Lung microvascular endothelial cell (primary cell): ENCODE measurements at regions not wholly inside any gene's neighbourhood (a gene's known extent, or its start where the extent isn't known, plus 50 kb on each side); places are given as distances from the start of the nearest gene placed in this dataset.
"Not testable (repeated sequence)": the region's sequence is repeated elsewhere in the genome, so short reads cannot be mapped to it uniquely, and the experiment has no call there.

ENCODE experiments used
- DNase-seq, 2 donors: peaks; one replicate each; pipeline versions ENCODE4 v3.0.0 to v3.0.0-alpha.2; 2010; ENCODE audit warnings: low read depth in 2 of 2

GRCh38 chr10:4310172-4310571 lies 515.8 kb upstream of the AKR1E2 start:
- no peak for DNase-seq

GRCh38 chr10:4307910-4308309 lies 518.1 kb upstream of the AKR1E2 start:
- DNase-seq: no peak

- no peak for DNase-seq
Observed at GRCh38 chr10:4306871-4307270, 519.1 kb upstream of the AKR1E2 start.

GRCh38 chr10:4303045-4303444 lies 518.0 kb upstream of the KLF6 start:
- DNase-seq: peak in 1 of 2 donors; percentile 17

- DNase-seq: no peak
Observed at GRCh38 chr10:4301291-4302045, 516.5 kb upstream of the KLF6 start.

- no peak for DNase-seq
Observed at GRCh38 chr10:4296161-4296560, 511.2 kb upstream of the KLF6 start.

DNA sequence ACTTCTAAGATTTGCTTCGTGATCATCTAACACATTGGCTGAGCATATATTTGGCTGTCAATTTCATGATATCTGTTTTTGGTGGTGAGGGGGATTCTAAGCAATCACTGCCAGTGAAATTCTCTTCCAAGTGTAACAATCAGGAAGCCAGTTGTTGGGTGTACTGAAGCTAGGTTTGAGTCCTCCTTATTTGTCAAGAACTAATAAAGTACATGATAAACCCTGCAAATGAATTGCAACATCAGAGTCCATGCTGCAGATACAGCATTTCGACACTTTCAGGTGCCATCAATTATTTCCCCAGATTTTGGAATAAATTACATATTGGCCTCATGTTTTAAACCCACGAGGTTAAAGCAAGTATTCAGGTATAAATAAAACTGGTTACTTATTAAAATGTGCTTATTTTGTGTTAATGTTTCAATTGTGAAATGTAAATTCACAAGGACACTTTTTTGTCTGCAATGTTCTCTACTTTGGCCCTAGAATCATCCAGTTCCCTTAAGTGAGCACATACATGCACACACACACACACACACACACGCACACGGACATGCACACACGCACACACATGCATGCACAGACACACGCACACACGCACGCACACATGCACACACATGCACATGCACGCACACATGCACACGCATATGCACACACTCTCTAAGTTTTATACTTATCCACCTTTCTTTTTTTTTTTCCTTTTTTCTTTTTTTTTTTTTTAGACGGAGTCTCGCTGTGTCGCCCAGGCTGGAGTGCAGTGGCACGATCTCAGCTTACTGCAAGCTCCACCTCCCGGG lies 510.2 kb upstream of the KLF6 start:
- DNase-seq: no peak

- DNase-seq: no peak
Observed at GRCh38 chr10:4294271-4294670, 509.3 kb upstream of the KLF6 start.

- no peak for DNase-seq
Observed at GRCh38 chr10:4291990-4292389, 507.0 kb upstream of the KLF6 start.

DNA sequence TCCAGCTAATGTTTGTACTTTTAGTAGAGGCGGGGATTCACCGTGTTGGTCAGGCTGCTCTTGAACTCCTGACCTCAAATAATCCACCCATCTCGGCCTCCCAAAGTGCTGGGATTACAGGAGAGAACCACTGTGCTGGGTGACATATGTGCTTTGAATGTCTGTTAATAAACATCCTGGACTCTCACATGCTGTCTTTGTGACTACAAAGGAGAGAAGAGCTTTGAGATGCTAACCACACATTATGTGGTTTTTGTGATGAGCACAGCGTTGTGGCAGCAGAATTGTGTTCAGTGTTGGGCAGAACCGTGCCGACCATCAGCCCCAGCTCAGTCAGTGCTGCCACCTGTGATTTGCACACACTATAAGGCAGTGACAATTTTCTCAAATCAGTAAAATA lies 500.1 kb upstream of the KLF6 start:
- DNase-seq: no peak

- peak in 1 of 2 donors; percentile 43 for DNase-seq
Observed at GRCh38 chr10:4283846-4284610, 499.0 kb upstream of the KLF6 start.

- no peak for DNase-seq
Observed at GRCh38 chr10:4282496-4282895, 497.5 kb upstream of the KLF6 start.

DNA sequence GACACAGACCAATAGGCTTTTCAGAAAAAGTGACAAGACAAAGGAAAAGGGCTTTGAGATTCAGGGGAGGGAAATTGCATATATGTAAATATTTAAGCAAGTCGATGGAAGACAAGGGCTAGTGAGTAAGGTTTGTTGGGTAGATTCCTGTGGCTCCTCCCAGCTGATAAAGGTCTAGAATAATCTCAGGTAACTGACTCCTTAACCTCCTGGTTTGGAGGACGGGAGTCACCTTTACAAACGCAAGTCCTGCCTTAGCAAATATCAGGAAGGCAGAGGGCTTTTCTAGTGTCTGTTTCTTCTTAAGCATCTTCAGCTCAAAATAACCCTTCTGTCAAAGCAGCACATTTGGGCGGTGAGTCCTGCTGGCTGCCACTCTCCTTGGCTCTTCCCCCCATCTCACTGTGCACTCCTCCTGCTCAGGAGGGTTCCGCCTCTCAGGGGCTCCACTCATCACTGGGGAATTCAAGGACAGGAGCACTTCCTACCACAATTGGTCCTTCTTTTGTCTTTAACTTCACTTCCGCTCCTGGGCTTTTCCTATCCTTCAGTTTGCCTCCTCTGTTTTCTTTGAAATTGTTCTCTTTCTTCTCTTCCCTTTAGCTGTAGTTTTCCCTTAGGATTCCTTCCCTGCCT lies 496.3 kb upstream of the KLF6 start:
- peak in 1 of 2 donors; percentile 23 for DNase-seq

DNA sequence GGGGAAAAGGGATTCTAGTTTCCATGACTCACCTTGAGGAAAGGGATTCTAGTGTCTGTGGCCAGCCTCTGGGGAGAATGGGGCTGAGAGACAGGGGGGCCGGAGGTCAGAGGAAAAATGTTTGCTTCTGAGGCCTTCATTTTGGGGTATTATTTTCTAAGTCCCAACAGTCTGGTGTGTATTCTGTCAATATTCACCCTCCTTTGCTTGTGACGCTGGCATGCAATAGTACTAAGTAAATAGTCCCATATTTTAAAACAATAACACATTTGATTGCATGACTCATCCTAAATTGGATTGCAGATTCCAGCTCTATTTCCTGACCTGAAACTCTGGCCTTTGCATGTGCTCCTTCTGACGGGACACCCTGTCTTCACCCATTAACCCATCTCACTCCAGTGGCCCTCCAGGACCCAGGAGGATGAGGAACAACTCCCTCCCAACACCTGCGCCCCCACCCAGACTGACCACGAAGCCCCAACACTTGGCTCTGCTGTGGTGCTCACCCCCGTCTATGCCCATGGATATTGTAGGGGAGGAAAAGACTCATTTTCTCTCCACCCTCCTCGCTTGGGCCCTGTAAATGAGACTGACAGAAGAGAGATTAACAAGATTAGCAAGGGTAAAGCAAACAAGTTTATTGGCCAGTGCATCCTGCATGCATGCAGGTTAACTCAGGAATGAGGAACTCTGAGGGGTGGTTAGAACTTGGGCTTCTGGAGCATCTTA lies 495.6 kb upstream of the KLF6 start:
- DNase-seq: peak; percentile 79 to 80

- no peak for DNase-seq
Observed at GRCh38 chr10:4279655-4280054, 494.6 kb upstream of the KLF6 start.

DNA sequence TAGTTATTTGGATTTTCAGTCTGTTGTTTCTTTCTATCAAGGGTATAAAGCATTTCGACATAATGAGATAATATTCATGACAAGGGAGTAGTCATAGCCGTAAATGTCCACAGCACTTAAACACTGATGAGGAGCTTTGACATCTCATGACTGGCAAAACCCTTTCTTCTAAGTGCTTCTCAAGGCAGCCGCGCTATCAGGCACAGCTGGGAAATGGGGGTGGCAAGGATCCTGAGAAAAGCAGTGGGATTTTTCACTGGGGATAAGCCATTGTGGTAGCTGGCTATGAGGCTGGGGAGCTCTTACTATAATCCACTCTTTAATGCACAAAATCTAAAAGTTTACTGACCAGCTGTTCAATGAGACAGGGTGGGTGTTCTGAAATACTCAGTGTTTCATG lies 493.2 kb upstream of the KLF6 start:
- no peak for DNase-seq

- no peak for DNase-seq
Observed at GRCh38 chr10:4276151-4276550, 491.1 kb upstream of the KLF6 start.

DNA sequence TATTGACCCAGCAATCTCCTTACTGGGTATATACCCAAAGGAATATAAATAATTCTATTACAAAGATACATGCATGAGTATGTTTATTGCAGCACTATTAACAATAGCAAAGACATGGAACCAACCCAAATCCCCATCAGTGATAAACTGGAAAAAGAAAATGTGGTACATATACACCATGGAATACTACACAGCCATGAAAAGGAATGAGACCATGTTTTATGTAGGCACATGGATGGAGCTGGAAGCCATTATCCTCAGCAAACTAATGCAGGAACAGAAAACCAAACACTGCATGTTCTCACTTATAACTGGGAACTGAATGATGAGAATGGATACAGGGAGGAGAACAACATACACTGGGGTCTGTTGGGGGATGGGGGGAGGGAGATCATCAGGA lies 489.7 kb upstream of the KLF6 start:
- DNase-seq: not testable (repeated sequence)

- DNase-seq: no peak
Observed at GRCh38 chr10:4271193-4271592, 486.2 kb upstream of the KLF6 start.

DNA sequence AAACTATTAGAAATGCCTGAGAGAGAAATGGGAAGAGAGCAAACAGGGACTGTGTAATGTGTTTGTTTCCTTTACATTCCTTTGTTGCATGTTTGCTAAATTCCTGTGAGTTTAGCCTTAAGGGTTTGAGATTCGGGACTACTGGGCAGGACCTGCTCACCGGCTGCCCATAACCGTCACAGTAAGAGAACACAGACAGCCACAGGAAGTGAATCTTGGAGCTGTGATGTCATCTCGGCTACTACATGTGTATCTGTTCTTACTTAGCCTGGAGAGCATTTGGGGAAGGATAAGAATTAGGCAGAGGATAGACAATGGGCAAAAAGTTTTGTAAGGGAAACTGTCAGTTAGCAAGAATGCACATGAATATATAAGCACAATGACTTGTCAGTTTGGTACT lies 485.1 kb upstream of the KLF6 start:
- DNase-seq: peak; percentile 78 to 86

GRCh38 chr10:4268490-4268889 lies 483.5 kb upstream of the KLF6 start:
- DNase-seq: not testable (repeated sequence)
